Neural cell (in vitro differentiated cells): ENCODE measurements at regions not wholly inside any gene's neighbourhood (a gene's known extent, or its start where the extent isn't known, plus 50 kb on each side); places are given as distances from the start of the nearest gene placed in this dataset.

Experiments
- CTCF ChIP-seq: fragments of 450-650 bp; IDR thresholded peaks from 2 replicates; pipeline ENCODE4 v1.5.1; 2014; ENCODE audit warnings: antibody characterized with exemption, mild to moderate bottlenecking, moderate library complexity; ENCODE audit not compliant: poor library complexity, severe bottlenecking
- POLR2AphosphoS5 ChIP-seq: IDR thresholded peaks from 2 replicates; pipeline ENCODE4 v1.6.1; 2012
- SMC3 ChIP-seq: fragments of 450-650 bp; conservative IDR thresholded peaks from 2 replicates; pipeline ENCODE4 v1.6.1; 2014; ENCODE audit warnings: antibody characterized with exemption, mild to moderate bottlenecking, moderate library complexity; ENCODE audit not compliant: poor library complexity

GRCh38 chrX:120718969-120719368, 89.1 kb upstream of the C1GALT1C1 start:
- TF ChIP-seq POLR2AphosphoS5: no peak
- no peak for TF ChIP-seq CTCF
- no peak for TF ChIP-seq SMC3
